ENCODE measurements at regions not wholly inside any gene's neighbourhood (a gene's known extent, or its start where the extent isn't known, plus 50 kb on each side); places are given as distances from the start of the nearest gene placed in this dataset.

DNA sequence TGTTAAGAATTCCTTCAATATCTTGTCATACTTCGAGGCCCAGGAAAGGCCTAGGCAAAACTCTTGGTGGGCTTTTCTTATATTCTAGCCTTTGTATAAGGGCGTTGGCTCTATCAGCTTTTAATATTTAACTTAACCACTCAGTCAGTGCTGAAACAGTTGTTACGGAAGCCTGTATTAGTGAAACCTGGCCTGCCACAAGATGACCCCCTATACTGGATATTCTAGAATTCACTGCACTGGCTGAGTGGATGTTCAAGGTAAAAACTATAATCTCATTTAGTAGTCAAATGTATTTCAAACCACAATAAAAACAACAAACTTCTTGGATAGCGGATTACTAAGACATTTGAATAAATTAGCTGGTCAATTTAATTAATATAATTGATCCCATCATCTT lies 91.7 kb upstream of the HNMT start:
- DNase-seq = no peak
- WGBS, 2 donors = 82 to 88% methylated on average over 4 of the region's 4 CpGs
- no peak overlapping the region for H3K4me3 ChIP-seq
- no peaks in the 10 kb centered on the region for H3K27me3 ChIP-seq
- no peaks in the 10 kb centered on the region for H3K4me1 ChIP-seq
- no peaks in the 10 kb centered on the region for H3K36me3 ChIP-seq
- no peak for TF ChIP-seq CTCF (IDR thresholded peaks at IDR 0.05)
- TF ChIP-seq POLR2A (IDR thresholded peaks at IDR 0.05) = no peak
- TF ChIP-seq EP300 (IDR thresholded peaks at IDR 0.05) = no peak
- TF ChIP-seq POLR2AphosphoS5 (IDR thresholded peaks at IDR 0.05) = no peak
- H3K9me3 ChIP-seq = no peaks in the 10 kb centered on the region
- no peak overlapping the region for H3K27ac ChIP-seq
- ATAC-seq (ENCODE audit: low FRiP score in 2 of 2) = no peak

DNA sequence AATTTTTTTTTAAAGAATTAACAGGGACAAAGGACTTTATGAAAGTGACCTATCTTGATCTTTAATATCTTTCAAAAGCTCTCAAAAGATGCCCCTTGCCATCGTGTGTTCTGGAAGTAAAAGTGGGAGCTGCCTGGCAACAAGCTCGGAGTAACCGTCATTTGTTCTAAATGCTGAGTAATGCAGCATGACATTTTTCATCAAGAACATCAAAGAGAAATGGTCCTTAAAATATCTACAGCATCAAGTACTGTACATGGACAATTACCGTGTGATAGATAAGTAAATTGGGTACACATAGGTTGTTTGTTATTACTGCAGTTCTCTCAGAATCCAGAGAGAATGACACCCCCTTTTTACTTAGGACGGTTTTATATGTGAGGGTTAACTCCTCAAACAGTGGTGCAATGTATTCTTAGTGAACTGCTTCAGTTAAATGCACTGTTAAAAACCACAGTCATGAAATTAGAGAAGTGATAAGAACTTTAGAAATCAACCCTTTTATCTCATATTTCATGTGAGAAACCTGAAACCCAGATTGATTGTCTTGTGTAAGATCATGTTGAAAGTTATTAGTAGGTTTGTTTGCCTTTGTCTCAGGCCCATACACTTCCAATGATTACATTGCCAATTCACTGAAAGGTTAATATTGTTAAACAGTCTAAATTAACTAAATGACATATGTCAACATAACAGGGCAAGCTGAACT lies 90.6 kb upstream of the HNMT start:
- H3K4me1 ChIP-seq = no peaks in the 10 kb centered on the region
- ATAC-seq (ENCODE audit: low FRiP score in 2 of 2) (no peak), DNase-seq (no peak)
- TF ChIP-seq POLR2AphosphoS5 (IDR thresholded peaks at IDR 0.05) (no peak), CTCF (IDR thresholded peaks at IDR 0.05) (no peak), POLR2A (IDR thresholded peaks at IDR 0.05) (no peak), EP300 (IDR thresholded peaks at IDR 0.05) (no peak)
- H3K27me3 ChIP-seq = no peaks in the 10 kb centered on the region
- no peaks in the 10 kb centered on the region for H3K36me3 ChIP-seq
- H3K27ac ChIP-seq = no peak overlapping the region
- H3K4me3 ChIP-seq = no peak overlapping the region
- WGBS, 2 donors = 19 to 22% methylated on average over 5 of the region's 5 CpGs
- no peaks in the 10 kb centered on the region for H3K9me3 ChIP-seq

DNA sequence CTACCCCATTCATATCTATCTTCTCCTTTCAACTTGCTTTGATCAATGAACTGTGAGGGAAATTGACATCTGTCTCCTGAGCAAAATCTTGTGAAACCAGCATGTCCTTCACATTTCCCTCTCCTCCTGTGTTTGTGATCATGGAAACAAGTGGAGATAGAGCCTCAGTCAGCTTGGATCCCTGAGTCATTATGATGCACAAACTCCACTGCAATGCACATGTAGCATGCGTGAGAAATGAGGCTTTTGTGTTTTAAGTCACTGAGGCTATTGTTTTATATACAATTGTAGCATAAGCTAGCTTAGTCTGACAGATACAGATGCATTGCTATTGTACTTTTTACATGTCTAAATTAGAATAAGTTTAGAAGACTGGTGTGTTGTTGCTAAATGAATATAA lies 85.2 kb upstream of the HNMT start:
- Histone ChIP-seq H3K36me3 (no peaks in the 10 kb centered on the region), H3K4me3 (no peak overlapping the region), H3K9me3 (no peaks in the 10 kb centered on the region), H3K27ac (no peak overlapping the region), H3K27me3 (no peaks in the 10 kb centered on the region), H3K4me1 (no peaks in the 10 kb centered on the region)
- TF ChIP-seq EP300 (IDR thresholded peaks at IDR 0.05) = no peak
- TF ChIP-seq POLR2A (IDR thresholded peaks at IDR 0.05) = no peak
- no peak for TF ChIP-seq CTCF (IDR thresholded peaks at IDR 0.05)
- no peak for TF ChIP-seq POLR2AphosphoS5 (IDR thresholded peaks at IDR 0.05)
- ATAC-seq (ENCODE audit: low FRiP score in 2 of 2) (no peak), DNase-seq (no peak)
- 75 to 84% methylated on average over 1 of the region's 1 CpG for WGBS, 2 donors

GRCh38 chr2:137881711-137882110 lies 82.6 kb upstream of the HNMT start:
- no peaks in the 10 kb centered on the region for H3K27me3 ChIP-seq
- ATAC-seq (ENCODE audit: low FRiP score in 2 of 2) (no peak), DNase-seq (no peak)
- H3K4me1 ChIP-seq = no peaks in the 10 kb centered on the region
- H3K36me3 ChIP-seq = no peaks in the 10 kb centered on the region
- H3K27ac ChIP-seq = no peak overlapping the region
- H3K9me3 ChIP-seq = no peaks in the 10 kb centered on the region
- H3K4me3 ChIP-seq = no peak overlapping the region
- TF ChIP-seq POLR2AphosphoS5 (IDR thresholded peaks at IDR 0.05) (no peak), CTCF (IDR thresholded peaks at IDR 0.05) (no peak)
- WGBS, 2 donors = 44 to 65% methylated on average over 4 of the region's 4 CpGs
